ENCODE measurements at regions not wholly inside any gene's neighbourhood (a gene's known extent, or its start where the extent isn't known, plus 50 kb on each side); places are given as distances from the start of the nearest gene placed in this dataset.

DNA sequence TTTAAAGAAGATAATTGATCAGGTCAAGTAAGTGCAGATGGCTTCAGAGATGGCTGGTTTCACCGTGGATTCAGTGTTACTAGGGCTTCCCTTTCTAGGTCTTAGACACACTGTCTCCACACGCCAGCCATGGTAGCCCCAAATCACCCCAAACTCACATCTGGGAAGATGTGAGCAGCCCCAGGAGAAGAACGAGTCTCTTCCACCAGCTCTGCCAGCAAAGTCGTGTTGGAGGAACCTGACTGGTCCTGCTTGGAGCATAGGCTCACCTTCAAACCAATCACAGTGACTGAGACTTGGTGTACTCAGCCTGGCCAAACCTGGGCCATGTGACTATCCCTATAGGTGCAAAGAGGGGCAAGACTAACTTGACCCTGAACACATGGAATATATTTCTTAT lies 296.7 kb downstream of the RPLP1 start:
- TF ChIP-seq CTCF (IDR thresholded peaks at IDR 0.05) (no peak), POLR2A (IDR thresholded peaks at IDR 0.05) (no peak)
